ENCODE measurements at regions not wholly inside any gene's neighbourhood (a gene's known extent, or its start where the extent isn't known, plus 50 kb on each side); places are given as distances from the start of the nearest gene placed in this dataset.

DNA sequence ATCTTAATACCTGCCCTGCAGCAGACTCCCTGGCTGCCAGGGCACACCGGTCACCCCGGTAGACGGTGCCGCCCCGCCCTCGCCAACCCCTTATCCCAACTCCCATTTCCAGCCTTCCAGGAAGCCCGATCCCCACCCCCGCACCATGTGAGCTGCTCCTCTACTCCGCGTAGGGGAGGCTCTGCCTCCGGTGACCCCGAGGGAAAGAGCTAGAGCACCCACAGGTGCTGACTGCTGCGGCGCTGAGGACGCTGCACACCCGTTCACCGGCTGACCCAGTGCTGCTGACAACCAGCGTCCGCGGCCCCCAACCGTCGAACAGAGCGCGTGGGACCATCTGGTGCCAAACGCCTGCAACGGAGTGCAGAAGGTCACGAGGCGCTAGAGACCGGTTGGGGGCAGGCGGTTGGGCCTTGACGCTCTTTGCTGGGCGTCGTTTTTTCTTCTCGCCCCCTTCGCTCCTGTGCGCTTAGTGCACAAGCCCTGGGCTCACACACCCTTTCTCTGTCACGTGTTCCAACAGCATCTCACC, 59.6 kb upstream of the ZNF599 start:
- TF ChIP-seq, protein P1, sequence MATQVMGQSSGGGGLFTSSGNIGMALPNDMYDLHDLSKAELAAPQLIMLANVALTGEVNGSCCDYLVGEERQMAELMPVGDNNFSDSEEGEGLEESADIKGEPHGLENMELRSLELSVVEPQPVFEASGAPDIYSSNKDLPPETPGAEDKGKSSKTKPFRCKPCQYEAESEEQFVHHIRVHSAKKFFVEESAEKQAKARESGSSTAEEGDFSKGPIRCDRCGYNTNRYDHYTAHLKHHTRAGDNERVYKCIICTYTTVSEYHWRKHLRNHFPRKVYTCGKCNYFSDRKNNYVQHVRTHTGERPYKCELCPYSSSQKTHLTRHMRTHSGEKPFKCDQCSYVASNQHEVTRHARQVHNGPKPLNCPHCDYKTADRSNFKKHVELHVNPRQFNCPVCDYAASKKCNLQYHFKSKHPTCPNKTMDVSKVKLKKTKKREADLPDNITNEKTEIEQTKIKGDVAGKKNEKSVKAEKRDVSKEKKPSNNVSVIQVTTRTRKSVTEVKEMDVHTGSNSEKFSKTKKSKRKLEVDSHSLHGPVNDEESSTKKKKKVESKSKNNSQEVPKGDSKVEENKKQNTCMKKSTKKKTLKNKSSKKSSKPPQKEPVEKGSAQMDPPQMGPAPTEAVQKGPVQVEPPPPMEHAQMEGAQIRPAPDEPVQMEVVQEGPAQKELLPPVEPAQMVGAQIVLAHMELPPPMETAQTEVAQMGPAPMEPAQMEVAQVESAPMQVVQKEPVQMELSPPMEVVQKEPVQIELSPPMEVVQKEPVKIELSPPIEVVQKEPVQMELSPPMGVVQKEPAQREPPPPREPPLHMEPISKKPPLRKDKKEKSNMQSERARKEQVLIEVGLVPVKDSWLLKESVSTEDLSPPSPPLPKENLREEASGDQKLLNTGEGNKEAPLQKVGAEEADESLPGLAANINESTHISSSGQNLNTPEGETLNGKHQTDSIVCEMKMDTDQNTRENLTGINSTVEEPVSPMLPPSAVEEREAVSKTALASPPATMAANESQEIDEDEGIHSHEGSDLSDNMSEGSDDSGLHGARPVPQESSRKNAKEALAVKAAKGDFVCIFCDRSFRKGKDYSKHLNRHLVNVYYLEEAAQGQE (IDR thresholded peaks at IDR 0.05; ENCODE audit: insufficient replicate concordance, low read depth), result no peak
- TF ChIP-seq, protein P2, sequence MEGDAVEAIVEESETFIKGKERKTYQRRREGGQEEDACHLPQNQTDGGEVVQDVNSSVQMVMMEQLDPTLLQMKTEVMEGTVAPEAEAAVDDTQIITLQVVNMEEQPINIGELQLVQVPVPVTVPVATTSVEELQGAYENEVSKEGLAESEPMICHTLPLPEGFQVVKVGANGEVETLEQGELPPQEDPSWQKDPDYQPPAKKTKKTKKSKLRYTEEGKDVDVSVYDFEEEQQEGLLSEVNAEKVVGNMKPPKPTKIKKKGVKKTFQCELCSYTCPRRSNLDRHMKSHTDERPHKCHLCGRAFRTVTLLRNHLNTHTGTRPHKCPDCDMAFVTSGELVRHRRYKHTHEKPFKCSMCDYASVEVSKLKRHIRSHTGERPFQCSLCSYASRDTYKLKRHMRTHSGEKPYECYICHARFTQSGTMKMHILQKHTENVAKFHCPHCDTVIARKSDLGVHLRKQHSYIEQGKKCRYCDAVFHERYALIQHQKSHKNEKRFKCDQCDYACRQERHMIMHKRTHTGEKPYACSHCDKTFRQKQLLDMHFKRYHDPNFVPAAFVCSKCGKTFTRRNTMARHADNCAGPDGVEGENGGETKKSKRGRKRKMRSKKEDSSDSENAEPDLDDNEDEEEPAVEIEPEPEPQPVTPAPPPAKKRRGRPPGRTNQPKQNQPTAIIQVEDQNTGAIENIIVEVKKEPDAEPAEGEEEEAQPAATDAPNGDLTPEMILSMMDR (IDR thresholded peaks at IDR 0.05; ENCODE audit: insufficient read depth, low read length), result no peak

All from HL-60 (cell line).